ENCODE measurements at regions not wholly inside any gene's neighbourhood (a gene's known extent, or its start where the extent isn't known, plus 50 kb on each side); places are given as distances from the start of the nearest gene placed in this dataset.

- Histone ChIP-seq H3K4me3 (ENCODE audit: low read length in 2 of 2) (no peak overlapping the region), H3K9me3 (ENCODE audit: control insufficient read depth, low read length) (no peaks in the 10 kb centered on the region), H3K4me1 (ENCODE audit: control insufficient read depth in 1 of 2, insufficient read depth in 2 of 2, low read length in 2 of 2) (no peaks in the 10 kb centered on the region), H3K36me3 (ENCODE audit: control insufficient read depth in 1 of 2, insufficient read depth in 2 of 2, low read length in 1 of 2) (no peaks in the 10 kb centered on the region), H3K27ac (ENCODE audit: low read depth in 1 of 2, low read length in 2 of 2) (no peak overlapping the region), H3K27me3 (ENCODE audit: control insufficient read depth in 1 of 2, insufficient read depth in 2 of 2, low read length in 1 of 2) (no peaks in the 10 kb centered on the region)
- DNase-seq (no peak), ATAC-seq (ENCODE audit: low FRiP score) (no peak)
- intact Hi-C loops (cut with DNase I) = no loop called here
- WGBS, 2 donors = 34 to 37% methylated on average over 3 of the region's 3 CpGs
Observed at GRCh38 chr10:61125560-61126170, 181.7 kb upstream of the RHOBTB1 start.

- H3K36me3 ChIP-seq (ENCODE audit: control insufficient read depth in 1 of 2, insufficient read depth in 2 of 2, low read length in 1 of 2) = no peaks in the 10 kb centered on the region
- ATAC-seq (ENCODE audit: low FRiP score) = no peak
- no peaks in the 10 kb centered on the region for H3K27me3 ChIP-seq (ENCODE audit: control insufficient read depth in 1 of 2, insufficient read depth in 2 of 2, low read length in 1 of 2)
- no peak overlapping the region for H3K4me3 ChIP-seq (ENCODE audit: low read length in 2 of 2)
- DNase-seq = no peak
- H3K4me1 ChIP-seq (ENCODE audit: control insufficient read depth in 1 of 2, insufficient read depth in 2 of 2, low read length in 2 of 2) = no peaks in the 10 kb centered on the region
- H3K9me3 ChIP-seq (ENCODE audit: control insufficient read depth, low read length) = no peaks in the 10 kb centered on the region
- WGBS, 2 donors = 85 to 87% methylated on average over 6 of the region's 6 CpGs
- intact Hi-C loops (cut with DNase I) = no loop called here
- H3K27ac ChIP-seq (ENCODE audit: low read depth in 1 of 2, low read length in 2 of 2) = no peak overlapping the region
Observed at GRCh38 chr10:61124756-61125530, 181.0 kb upstream of the RHOBTB1 start.

GRCh38 chr10:61120805-61121204 is 176.8 kb upstream of the RHOBTB1 start:
- Histone ChIP-seq H3K4me1 (ENCODE audit: control insufficient read depth in 1 of 2, insufficient read depth in 2 of 2, low read length in 2 of 2) (no peaks in the 10 kb centered on the region), H3K27ac (ENCODE audit: low read depth in 1 of 2, low read length in 2 of 2) (no peak overlapping the region), H3K4me3 (ENCODE audit: low read length in 2 of 2) (no peak overlapping the region), H3K9me3 (ENCODE audit: control insufficient read depth, low read length) (no peaks in the 10 kb centered on the region), H3K27me3 (ENCODE audit: control insufficient read depth in 1 of 2, insufficient read depth in 2 of 2, low read length in 1 of 2) (no peaks in the 10 kb centered on the region), H3K36me3 (ENCODE audit: control insufficient read depth in 1 of 2, insufficient read depth in 2 of 2, low read length in 1 of 2) (no peaks in the 10 kb centered on the region)
- 97% methylated on average over 2 of the region's 2 CpGs for WGBS, 2 donors
- ATAC-seq (ENCODE audit: low FRiP score) = no peak
- intact Hi-C loops (cut with DNase I) = no loop called here
- no peak for DNase-seq

- H3K36me3 ChIP-seq (ENCODE audit: control insufficient read depth in 1 of 2, insufficient read depth in 2 of 2, low read length in 1 of 2) = no peaks in the 10 kb centered on the region
- H3K9me3 ChIP-seq (ENCODE audit: control insufficient read depth, low read length) = no peaks in the 10 kb centered on the region
- intact Hi-C loops (cut with DNase I) = no loop called here
- H3K27me3 ChIP-seq (ENCODE audit: control insufficient read depth in 1 of 2, insufficient read depth in 2 of 2, low read length in 1 of 2) = no peaks in the 10 kb centered on the region
- no peak overlapping the region for H3K27ac ChIP-seq (ENCODE audit: low read depth in 1 of 2, low read length in 2 of 2)
- no peak for ATAC-seq (ENCODE audit: low FRiP score)
- no peak for DNase-seq
- WGBS, 2 donors = 45 to 50% methylated on average over 1 of the region's 1 CpG
- H3K4me3 ChIP-seq (ENCODE audit: low read length in 2 of 2) = no peak overlapping the region
- H3K4me1 ChIP-seq (ENCODE audit: control insufficient read depth in 1 of 2, insufficient read depth in 2 of 2, low read length in 2 of 2) = no peaks in the 10 kb centered on the region
Observed at GRCh38 chr10:61119573-61119972, 175.6 kb upstream of the RHOBTB1 start.

GRCh38 chr10:61115897-61116296 is 171.9 kb upstream of the RHOBTB1 start:
- ATAC-seq (ENCODE audit: low FRiP score) (no peak), DNase-seq (no peak)
- intact Hi-C loops (cut with DNase I) = no loop called here
- no peak overlapping the region for H3K27ac ChIP-seq (ENCODE audit: low read depth in 1 of 2, low read length in 2 of 2)
- H3K36me3 ChIP-seq (ENCODE audit: control insufficient read depth in 1 of 2, insufficient read depth in 2 of 2, low read length in 1 of 2) = no peaks in the 10 kb centered on the region
- no peaks in the 10 kb centered on the region for H3K9me3 ChIP-seq (ENCODE audit: control insufficient read depth, low read length)
- H3K27me3 ChIP-seq (ENCODE audit: control insufficient read depth in 1 of 2, insufficient read depth in 2 of 2, low read length in 1 of 2) = no peaks in the 10 kb centered on the region
- no peak overlapping the region for H3K4me3 ChIP-seq (ENCODE audit: low read length in 2 of 2)
- no peaks in the 10 kb centered on the region for H3K4me1 ChIP-seq (ENCODE audit: control insufficient read depth in 1 of 2, insufficient read depth in 2 of 2, low read length in 2 of 2)

GRCh38 chr10:61112771-61113170 is 168.8 kb upstream of the RHOBTB1 start:
- H3K27ac ChIP-seq (ENCODE audit: low read depth in 1 of 2, low read length in 2 of 2) = no peak overlapping the region
- H3K4me1 ChIP-seq (ENCODE audit: control insufficient read depth in 1 of 2, insufficient read depth in 2 of 2, low read length in 2 of 2) = no peaks in the 10 kb centered on the region
- H3K4me3 ChIP-seq (ENCODE audit: low read length in 2 of 2) = no peak overlapping the region
- H3K27me3 ChIP-seq (ENCODE audit: control insufficient read depth in 1 of 2, insufficient read depth in 2 of 2, low read length in 1 of 2) = no peaks in the 10 kb centered on the region
- H3K36me3 ChIP-seq (ENCODE audit: control insufficient read depth in 1 of 2, insufficient read depth in 2 of 2, low read length in 1 of 2) = no peaks in the 10 kb centered on the region
- ATAC-seq (ENCODE audit: low FRiP score) (no peak), DNase-seq (no peak)
- no peaks in the 10 kb centered on the region for H3K9me3 ChIP-seq (ENCODE audit: control insufficient read depth, low read length)
- intact Hi-C loops (cut with DNase I) = no loop called here

GRCh38 chr10:61110936-61111335 is 167.0 kb upstream of the RHOBTB1 start:
- Histone ChIP-seq H3K9me3 (ENCODE audit: control insufficient read depth, low read length) (no peaks in the 10 kb centered on the region), H3K27me3 (ENCODE audit: control insufficient read depth in 1 of 2, insufficient read depth in 2 of 2, low read length in 1 of 2) (peaks cover 0 to under 1% of the 10 kb centered on the region in 2 donors), H3K4me3 (ENCODE audit: low read length in 2 of 2) (no peak overlapping the region), H3K36me3 (ENCODE audit: control insufficient read depth in 1 of 2, insufficient read depth in 2 of 2, low read length in 1 of 2) (no peaks in the 10 kb centered on the region), H3K27ac (ENCODE audit: low read depth in 1 of 2, low read length in 2 of 2) (no peak overlapping the region), H3K4me1 (ENCODE audit: control insufficient read depth in 1 of 2, insufficient read depth in 2 of 2, low read length in 2 of 2) (no peaks in the 10 kb centered on the region)
- ATAC-seq (ENCODE audit: low FRiP score) (no peak), DNase-seq (no peak)
- intact Hi-C loops (cut with DNase I) = no loop called here

- H3K4me3 ChIP-seq (ENCODE audit: low read length in 2 of 2) = no peak overlapping the region
- no peak for ATAC-seq (ENCODE audit: low FRiP score)
- peaks cover 0 to 1% of the 10 kb centered on the region in 2 donors for H3K27me3 ChIP-seq (ENCODE audit: control insufficient read depth in 1 of 2, insufficient read depth in 2 of 2, low read length in 1 of 2)
- DNase-seq = no peak
- intact Hi-C loops (cut with DNase I) = no loop called here
- WGBS, 2 donors = 2 to 11% methylated on average over 1 of the region's 1 CpG
- H3K4me1 ChIP-seq (ENCODE audit: control insufficient read depth in 1 of 2, insufficient read depth in 2 of 2, low read length in 2 of 2) = no peaks in the 10 kb centered on the region
- no peaks in the 10 kb centered on the region for H3K9me3 ChIP-seq (ENCODE audit: control insufficient read depth, low read length)
- no peak overlapping the region for H3K27ac ChIP-seq (ENCODE audit: low read depth in 1 of 2, low read length in 2 of 2)
- no peaks in the 10 kb centered on the region for H3K36me3 ChIP-seq (ENCODE audit: control insufficient read depth in 1 of 2, insufficient read depth in 2 of 2, low read length in 1 of 2)
Observed at GRCh38 chr10:61110188-61110844, 166.3 kb upstream of the RHOBTB1 start.

GRCh38 chr10:61108915-61109314 is 164.9 kb upstream of the RHOBTB1 start:
- no peaks in the 10 kb centered on the region for H3K4me1 ChIP-seq (ENCODE audit: control insufficient read depth in 1 of 2, insufficient read depth in 2 of 2, low read length in 2 of 2)
- H3K9me3 ChIP-seq (ENCODE audit: control insufficient read depth, low read length) = no peaks in the 10 kb centered on the region
- WGBS, 2 donors = 86 to 94% methylated on average over 3 of the region's 3 CpGs
- H3K36me3 ChIP-seq (ENCODE audit: control insufficient read depth in 1 of 2, insufficient read depth in 2 of 2, low read length in 1 of 2) = no peaks in the 10 kb centered on the region
- no peak for ATAC-seq (ENCODE audit: low FRiP score)
- peaks cover 0 to 1% of the 10 kb centered on the region in 2 donors for H3K27me3 ChIP-seq (ENCODE audit: control insufficient read depth in 1 of 2, insufficient read depth in 2 of 2, low read length in 1 of 2)
- no peak for DNase-seq
- no peak overlapping the region for H3K4me3 ChIP-seq (ENCODE audit: low read length in 2 of 2)
- intact Hi-C loops (cut with DNase I) = no loop called here
- no peak overlapping the region for H3K27ac ChIP-seq (ENCODE audit: low read depth in 1 of 2, low read length in 2 of 2)
